BE2C (cell line): ENCODE measurements at regions not wholly inside any gene's neighbourhood (a gene's known extent, or its start where the extent isn't known, plus 50 kb on each side); places are given as distances from the start of the nearest gene placed in this dataset.

Source experiments
- DNase-seq: peaks from one replicate; pipeline ENCODE4 v3.0.0-alpha.2; 2020
- H3K27me3 ChIP-seq: fragments of 250-450 bp; sonication (Bioruptor Pico); 2 replicates; pipeline ENCODE4 v1.5.1; 2020; ENCODE audit warnings: mild to moderate bottlenecking
- H3K36me3 ChIP-seq: fragments of 250-450 bp; sonication (Bioruptor Pico); 2 replicates; pipeline ENCODE4 v1.5.1; 2020; ENCODE audit warnings: mild to moderate bottlenecking
- H3K4me1 ChIP-seq: fragments of 250-450 bp; sonication (Bioruptor Pico); 2 replicates; pipeline ENCODE4 v1.5.1; 2020
- H3K4me3 ChIP-seq: 2 replicates; pipeline ENCODE4 v1.5.1; 2011; ENCODE audit warnings: low read depth, low read length
- H3K9me3 ChIP-seq: fragments of 250-450 bp; sonication (Bioruptor Pico); 2 replicates; pipeline ENCODE4 v1.5.1; 2020
- TF ChIP-seq, protein P1 (sequence below): IDR thresholded peaks from 2 replicates; pipeline ENCODE4 v1.5.1; 2012; ENCODE audit warnings: mild to moderate bottlenecking, low read depth, low read length

DNA sequence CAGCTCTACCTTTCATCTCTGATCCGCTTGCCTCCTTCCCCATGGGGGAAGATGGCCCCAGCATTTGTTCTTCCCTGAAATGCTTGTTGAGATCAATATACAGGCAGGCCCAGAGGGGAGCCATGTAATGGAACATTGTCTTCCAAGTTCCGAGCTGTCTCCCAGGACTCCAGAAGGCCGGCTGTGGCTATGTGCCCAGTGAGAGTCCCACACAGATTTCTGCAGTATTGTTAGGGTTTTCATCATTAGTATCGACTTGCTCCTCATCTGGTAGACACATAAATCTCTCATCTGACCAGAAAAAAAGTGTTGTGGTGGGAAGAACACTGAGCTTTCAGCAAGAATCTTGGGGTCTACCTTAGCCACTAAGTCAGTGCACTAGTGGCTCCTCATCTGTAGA is 163.4 kb downstream of the TRIM29 start:
- Histone ChIP-seq H3K4me3 (no peak overlapping the region), H3K27me3 (no peaks in the 10 kb centered on the region), H3K4me1 (peaks cover 22% of the 10 kb centered on the region), H3K9me3 (no peaks in the 10 kb centered on the region), H3K36me3 (no peaks in the 10 kb centered on the region)
- DNase-seq = no peak
- TF ChIP-seq, protein P1, sequence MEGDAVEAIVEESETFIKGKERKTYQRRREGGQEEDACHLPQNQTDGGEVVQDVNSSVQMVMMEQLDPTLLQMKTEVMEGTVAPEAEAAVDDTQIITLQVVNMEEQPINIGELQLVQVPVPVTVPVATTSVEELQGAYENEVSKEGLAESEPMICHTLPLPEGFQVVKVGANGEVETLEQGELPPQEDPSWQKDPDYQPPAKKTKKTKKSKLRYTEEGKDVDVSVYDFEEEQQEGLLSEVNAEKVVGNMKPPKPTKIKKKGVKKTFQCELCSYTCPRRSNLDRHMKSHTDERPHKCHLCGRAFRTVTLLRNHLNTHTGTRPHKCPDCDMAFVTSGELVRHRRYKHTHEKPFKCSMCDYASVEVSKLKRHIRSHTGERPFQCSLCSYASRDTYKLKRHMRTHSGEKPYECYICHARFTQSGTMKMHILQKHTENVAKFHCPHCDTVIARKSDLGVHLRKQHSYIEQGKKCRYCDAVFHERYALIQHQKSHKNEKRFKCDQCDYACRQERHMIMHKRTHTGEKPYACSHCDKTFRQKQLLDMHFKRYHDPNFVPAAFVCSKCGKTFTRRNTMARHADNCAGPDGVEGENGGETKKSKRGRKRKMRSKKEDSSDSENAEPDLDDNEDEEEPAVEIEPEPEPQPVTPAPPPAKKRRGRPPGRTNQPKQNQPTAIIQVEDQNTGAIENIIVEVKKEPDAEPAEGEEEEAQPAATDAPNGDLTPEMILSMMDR = no peak

DNA sequence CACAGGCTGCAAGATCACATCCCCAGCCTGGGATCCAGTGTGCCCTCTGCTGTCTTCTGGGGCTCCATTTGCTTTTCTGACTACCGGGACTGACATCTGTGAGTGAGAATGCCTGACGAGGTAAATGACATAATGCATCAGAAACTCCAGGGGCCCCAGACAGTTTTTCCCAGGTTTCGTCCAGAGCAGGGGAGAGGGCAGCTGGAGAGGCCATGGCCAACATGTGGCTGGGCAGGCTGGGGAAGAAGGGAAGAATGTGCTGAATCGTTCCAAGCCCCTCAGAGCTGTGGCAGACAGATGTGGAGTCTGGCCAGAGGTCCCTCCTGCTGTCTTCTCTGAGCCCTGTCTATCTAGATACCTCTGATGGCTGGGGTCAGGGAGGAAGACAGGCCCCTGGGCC is 163.9 kb downstream of the TRIM29 start:
- no peak for DNase-seq
- Histone ChIP-seq H3K27me3 (no peaks in the 10 kb centered on the region), H3K9me3 (no peaks in the 10 kb centered on the region), H3K36me3 (no peaks in the 10 kb centered on the region), H3K4me1 (peaks cover 22% of the 10 kb centered on the region), H3K4me3 (no peak overlapping the region)
- TF ChIP-seq, protein P1 = no peak

DNA sequence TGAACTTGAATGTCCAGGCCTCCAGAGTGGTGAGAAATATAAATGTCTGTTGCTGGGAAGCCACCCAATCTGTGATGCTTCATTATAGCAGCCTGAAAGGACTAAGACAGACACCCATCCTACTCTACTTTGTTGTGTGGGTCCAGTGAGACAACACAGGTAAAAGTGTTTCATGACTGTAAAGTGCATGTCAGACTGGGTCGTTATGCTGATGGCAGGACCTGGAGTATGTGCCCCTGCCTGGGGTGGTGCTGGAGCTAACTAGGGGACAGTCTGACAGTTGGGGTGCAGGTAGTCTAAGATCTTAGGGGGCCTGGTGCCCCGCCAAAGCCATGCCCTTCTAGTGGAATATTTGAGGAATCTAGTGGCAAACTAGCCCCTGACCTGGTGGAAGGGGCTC is 165.6 kb downstream of the TRIM29 start:
- H3K9me3 ChIP-seq = no peaks in the 10 kb centered on the region
- H3K4me3 ChIP-seq = no peak overlapping the region
- H3K36me3 ChIP-seq = no peaks in the 10 kb centered on the region
- no peaks in the 10 kb centered on the region for H3K27me3 ChIP-seq
- H3K4me1 ChIP-seq = peaks cover 14% of the 10 kb centered on the region
- TF ChIP-seq, protein P1 = no peak
- DNase-seq = no peak

- no peak for DNase-seq
- Histone ChIP-seq H3K4me1 (peaks cover 3% of the 10 kb centered on the region), H3K36me3 (no peaks in the 10 kb centered on the region), H3K9me3 (peaks cover 2% of the 10 kb centered on the region; the same call in 1 of the 2 replicates), H3K4me3 (no peak overlapping the region), H3K27me3 (no peaks in the 10 kb centered on the region)
- TF ChIP-seq, protein P1 = no peak
Observed at GRCh38 chr11:119970555-119971304, 167.2 kb downstream of the TRIM29 start.

DNA sequence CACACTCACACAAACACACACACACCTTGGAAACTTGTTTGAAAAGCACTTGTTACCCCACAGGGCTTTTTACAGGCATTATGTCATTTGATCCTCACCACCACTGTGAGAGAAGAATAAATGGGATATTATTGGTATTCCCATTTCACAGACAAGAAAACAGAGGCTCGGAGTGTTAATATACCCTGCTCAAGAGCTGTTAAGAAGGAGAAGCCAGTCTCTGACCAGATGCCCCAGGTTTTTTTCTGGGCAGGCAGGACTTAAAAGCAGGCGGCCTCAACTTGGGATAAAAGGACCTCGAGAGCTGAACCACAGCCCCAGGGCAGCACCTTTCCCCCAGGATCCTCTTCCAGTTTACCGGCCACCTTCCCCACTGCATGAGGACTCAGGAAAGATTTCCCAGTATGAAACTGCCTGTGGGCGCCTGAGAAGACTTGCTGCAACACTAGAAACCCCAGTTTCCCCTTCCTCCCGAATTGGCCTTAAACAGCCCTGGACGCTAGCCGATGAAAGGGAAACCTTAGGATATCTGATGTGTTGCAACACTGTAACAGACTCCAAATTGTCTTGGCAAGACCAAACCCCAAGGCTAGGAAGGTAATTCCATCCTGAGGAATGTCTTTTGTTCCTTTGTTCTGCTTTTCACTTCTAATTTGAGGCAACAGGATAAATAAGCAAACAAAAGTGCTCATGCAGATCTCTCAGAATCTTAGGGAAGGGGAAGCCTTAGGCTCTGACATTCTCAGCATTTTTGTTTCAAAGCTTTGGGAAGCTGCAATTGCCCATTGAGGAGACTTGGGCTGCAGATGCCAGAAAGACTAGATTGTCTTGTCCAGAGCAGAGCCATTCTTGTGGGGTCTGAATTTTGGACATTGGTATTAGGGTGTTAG is 173.5 kb downstream of the TRIM29 start:
- Histone ChIP-seq H3K36me3 (no peaks in the 10 kb centered on the region; the same call in 1 of the 2 replicates), H3K4me3 (no peak overlapping the region), H3K9me3 (peaks cover 2% of the 10 kb centered on the region; the same call in 1 of the 2 replicates), H3K27me3 (no peaks in the 10 kb centered on the region), H3K4me1 (no peaks in the 10 kb centered on the region)
- no peak for DNase-seq
- TF ChIP-seq, protein P1 = no peak
